ENCODE measurements at regions not wholly inside any gene's neighbourhood (a gene's known extent, or its start where the extent isn't known, plus 50 kb on each side); places are given as distances from the start of the nearest gene placed in this dataset.

DNA sequence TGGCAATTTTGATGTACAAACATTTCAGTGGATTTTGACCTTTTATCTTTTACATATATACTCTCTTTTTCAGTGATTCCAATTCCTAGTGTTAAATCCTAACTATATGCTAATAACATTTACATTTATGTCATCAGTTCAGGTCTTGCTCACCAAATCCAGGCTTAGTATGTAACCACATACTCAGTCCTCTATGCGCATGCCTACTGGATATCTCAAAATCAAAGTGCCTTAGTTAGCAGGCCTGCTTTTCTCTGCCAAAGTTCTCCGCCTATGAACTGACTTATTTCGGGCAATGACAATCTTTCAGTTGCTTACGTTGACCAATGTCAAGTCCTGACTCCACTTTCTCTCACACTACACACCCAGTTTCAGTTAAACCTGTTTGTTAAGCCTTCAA, 478.5 kb upstream of the SLITRK1 start:
- H3K36me3 Mint-ChIP-seq, result no peaks in the 10 kb centered on the region
- H3K27ac ChIP-seq (ENCODE audit: low read depth, low read length), result no peak overlapping the region
- no peak for DNase-seq
- H3K4me1 ChIP-seq (ENCODE audit: insufficient read depth, low read length), result no peaks in the 10 kb centered on the region
- POLR2A ChIA-PET (ENCODE audit: partially characterized antibody), result no interaction called here
- H3K9me3 Mint-ChIP-seq, result peaks cover 0 to 4% (median 0%) of the 10 kb centered on the region in 8 donors
- H3K4me3 Mint-ChIP-seq, result no peak overlapping the region
- intact Hi-C loops (cut with micrococcal nuclease), result no loop called here
- H3K36me3 ChIP-seq (ENCODE audit: insufficient read depth, low read length), result no peaks in the 10 kb centered on the region
- H3K27ac Mint-ChIP-seq, result no peak overlapping the region
- H3K9me3 ChIP-seq (ENCODE audit: control insufficient read depth in 1 of 2, low read length in 2 of 2), result no peaks in the 10 kb centered on the region
- H3K27me3 Mint-ChIP-seq, result no peaks in the 10 kb centered on the region
- H3K4me3 ChIP-seq (ENCODE audit: low read length in 2 of 2), result no peak overlapping the region
- CTCF ChIA-PET (ENCODE audit: partially characterized antibody), result no interaction called here
- H3K27me3 ChIP-seq (ENCODE audit: insufficient read depth, low read length), result no peaks in the 10 kb centered on the region
- H3K4me1 Mint-ChIP-seq, result no peaks in the 10 kb centered on the region

DNA sequence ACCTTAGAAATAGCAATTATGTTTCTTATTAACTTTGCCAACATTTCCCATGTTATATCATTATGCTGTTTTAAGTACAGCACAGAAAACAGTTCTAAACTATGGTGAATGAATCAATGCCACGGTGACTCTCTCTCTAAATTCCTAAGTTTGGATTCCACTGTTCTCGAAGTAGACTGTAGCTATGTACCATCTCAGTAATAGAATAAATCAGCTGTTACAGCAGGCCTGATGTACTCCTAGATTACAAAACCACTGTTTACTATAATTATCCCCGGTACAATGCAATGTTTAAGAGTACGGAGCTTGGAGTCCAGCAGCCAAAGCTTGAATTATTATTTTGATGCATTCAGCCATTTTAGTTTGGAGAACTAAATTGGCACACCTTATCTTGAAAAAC, 476.3 kb upstream of the SLITRK1 start:
- H3K27me3 ChIP-seq (ENCODE audit: insufficient read depth, low read length), result no peaks in the 10 kb centered on the region
- Mint-ChIP-seq H3K27ac (no peak overlapping the region), H3K27me3 (no peaks in the 10 kb centered on the region), H3K4me3 (no peak overlapping the region), H3K36me3 (no peaks in the 10 kb centered on the region), H3K9me3 (no peaks in the 10 kb centered on the region), H3K4me1 (no peaks in the 10 kb centered on the region)
- ChIA-PET CTCF (ENCODE audit: partially characterized antibody) (no interaction called here), POLR2A (ENCODE audit: partially characterized antibody) (no interaction called here)
- no peak for DNase-seq
- H3K27ac ChIP-seq (ENCODE audit: low read depth, low read length), result no peak overlapping the region
- H3K36me3 ChIP-seq (ENCODE audit: insufficient read depth, low read length), result no peaks in the 10 kb centered on the region
- no peak overlapping the region for H3K4me3 ChIP-seq (ENCODE audit: low read length in 2 of 2)
- intact Hi-C loops (cut with micrococcal nuclease), result no loop called here
- no peaks in the 10 kb centered on the region for H3K4me1 ChIP-seq (ENCODE audit: insufficient read depth, low read length)
- no peaks in the 10 kb centered on the region for H3K9me3 ChIP-seq (ENCODE audit: control insufficient read depth in 1 of 2, low read length in 2 of 2)

DNA sequence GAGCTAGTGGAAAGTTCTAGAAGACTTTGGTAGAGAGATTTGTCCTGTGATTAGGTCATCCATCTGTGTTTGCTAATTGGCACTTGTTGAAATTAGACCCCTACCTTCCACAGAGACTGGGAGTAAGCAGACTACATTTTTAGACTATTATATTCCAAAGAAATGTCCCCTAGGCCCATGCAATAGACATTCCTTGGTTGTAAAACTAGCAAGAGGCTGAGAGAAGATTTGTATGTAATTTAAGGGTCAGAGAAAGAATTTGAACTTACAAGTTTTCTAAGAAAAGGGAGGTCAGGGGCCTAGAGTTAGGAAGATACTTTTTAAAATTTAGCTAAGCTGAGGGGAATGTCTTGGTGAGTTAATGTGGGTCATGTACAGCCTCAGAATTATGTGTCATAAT, 470.7 kb upstream of the SLITRK1 start:
- CTCF ChIA-PET (ENCODE audit: partially characterized antibody), result no interaction called here
- Histone ChIP-seq H3K27me3 (ENCODE audit: insufficient read depth, low read length) (no peaks in the 10 kb centered on the region), H3K4me3 (ENCODE audit: low read length in 2 of 2) (no peak overlapping the region), H3K27ac (ENCODE audit: low read depth, low read length) (no peak overlapping the region), H3K36me3 (ENCODE audit: insufficient read depth, low read length) (no peaks in the 10 kb centered on the region), H3K4me1 (ENCODE audit: insufficient read depth, low read length) (no peaks in the 10 kb centered on the region), H3K9me3 (ENCODE audit: control insufficient read depth in 1 of 2, low read length in 2 of 2) (no peaks in the 10 kb centered on the region)
- POLR2A ChIA-PET (ENCODE audit: partially characterized antibody), result no interaction called here
- Mint-ChIP-seq H3K4me1 (no peaks in the 10 kb centered on the region), H3K4me3 (no peak overlapping the region), H3K27me3 (no peaks in the 10 kb centered on the region), H3K9me3 (peaks cover 0 to 2% (median 0%) of the 10 kb centered on the region in 8 donors), H3K36me3 (no peaks in the 10 kb centered on the region), H3K27ac (no peak overlapping the region)
- intact Hi-C loops (cut with micrococcal nuclease), result no loop called here
- DNase-seq, result no peak

DNA sequence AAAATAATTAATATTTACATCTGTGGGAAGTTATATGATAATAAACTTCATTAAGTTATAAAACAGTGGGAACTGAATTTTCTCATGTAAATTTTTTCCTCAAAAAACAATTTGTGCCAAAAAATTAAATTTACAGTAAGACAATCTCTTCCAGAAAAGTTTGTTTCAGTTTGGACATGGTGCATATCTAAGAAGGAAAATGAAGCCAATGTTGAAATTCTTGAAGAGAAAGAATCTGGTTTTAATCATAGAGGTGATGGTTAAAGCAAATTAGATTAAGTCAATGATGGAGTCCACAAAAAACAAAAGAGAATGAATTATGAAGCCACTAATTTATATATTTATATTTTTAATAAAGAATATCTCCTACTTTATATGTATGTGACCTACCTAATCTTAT, 457.2 kb upstream of the SLITRK1 start:
- Histone ChIP-seq H3K4me1 (ENCODE audit: insufficient read depth, low read length) (no peaks in the 10 kb centered on the region), H3K27ac (ENCODE audit: low read depth, low read length) (no peak overlapping the region), H3K27me3 (ENCODE audit: insufficient read depth, low read length) (no peaks in the 10 kb centered on the region), H3K4me3 (ENCODE audit: low read length in 2 of 2) (no peak overlapping the region), H3K36me3 (ENCODE audit: insufficient read depth, low read length) (no peaks in the 10 kb centered on the region), H3K9me3 (ENCODE audit: control insufficient read depth in 1 of 2, low read length in 2 of 2) (no peaks in the 10 kb centered on the region)
- Mint-ChIP-seq H3K9me3 (peaks cover 0 to 4% (median 0%) of the 10 kb centered on the region in 8 donors), H3K36me3 (no peaks in the 10 kb centered on the region), H3K27me3 (no peaks in the 10 kb centered on the region), H3K4me1 (no peaks in the 10 kb centered on the region), H3K4me3 (no peak overlapping the region), H3K27ac (no peak overlapping the region)
- DNase-seq, result no peak
- ChIA-PET CTCF (ENCODE audit: partially characterized antibody) (no interaction called here), POLR2A (ENCODE audit: partially characterized antibody) (no interaction called here)
- intact Hi-C loops (cut with micrococcal nuclease), result no loop called here

DNA sequence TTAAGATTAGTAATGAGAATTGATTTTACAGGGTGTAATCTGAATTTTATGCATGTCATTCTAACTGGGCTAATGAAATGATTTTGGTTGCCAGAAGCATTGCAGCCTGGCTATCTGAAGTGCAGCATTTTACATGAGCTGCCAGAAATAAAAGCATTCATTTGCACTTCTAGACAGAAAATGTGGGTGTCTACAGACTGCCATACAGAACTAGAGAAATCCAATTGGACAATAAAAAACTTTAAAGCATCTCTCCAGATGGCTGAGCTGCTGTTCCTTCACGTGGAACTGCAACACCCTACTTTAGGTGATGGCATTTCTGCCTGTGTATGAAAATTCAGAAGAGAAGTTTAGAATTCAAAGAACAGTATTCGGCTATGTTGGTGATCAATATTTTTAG, 450.1 kb upstream of the SLITRK1 start:
- Mint-ChIP-seq H3K9me3 (no peaks in the 10 kb centered on the region), H3K27me3 (no peaks in the 10 kb centered on the region), H3K27ac (no peak overlapping the region), H3K4me1 (no peaks in the 10 kb centered on the region), H3K4me3 (no peak overlapping the region), H3K36me3 (no peaks in the 10 kb centered on the region)
- H3K4me1 ChIP-seq (ENCODE audit: insufficient read depth, low read length), result no peaks in the 10 kb centered on the region
- no peaks in the 10 kb centered on the region for H3K27me3 ChIP-seq (ENCODE audit: insufficient read depth, low read length)
- intact Hi-C loops (cut with micrococcal nuclease), result no loop called here
- ChIA-PET POLR2A (ENCODE audit: partially characterized antibody) (no interaction called here), CTCF (ENCODE audit: partially characterized antibody) (no interaction called here)
- H3K27ac ChIP-seq (ENCODE audit: low read depth, low read length), result no peak overlapping the region
- no peaks in the 10 kb centered on the region for H3K36me3 ChIP-seq (ENCODE audit: insufficient read depth, low read length)
- no peaks in the 10 kb centered on the region for H3K9me3 ChIP-seq (ENCODE audit: control insufficient read depth in 1 of 2, low read length in 2 of 2)
- no peak for DNase-seq
- no peak overlapping the region for H3K4me3 ChIP-seq (ENCODE audit: low read length in 2 of 2)

DNA sequence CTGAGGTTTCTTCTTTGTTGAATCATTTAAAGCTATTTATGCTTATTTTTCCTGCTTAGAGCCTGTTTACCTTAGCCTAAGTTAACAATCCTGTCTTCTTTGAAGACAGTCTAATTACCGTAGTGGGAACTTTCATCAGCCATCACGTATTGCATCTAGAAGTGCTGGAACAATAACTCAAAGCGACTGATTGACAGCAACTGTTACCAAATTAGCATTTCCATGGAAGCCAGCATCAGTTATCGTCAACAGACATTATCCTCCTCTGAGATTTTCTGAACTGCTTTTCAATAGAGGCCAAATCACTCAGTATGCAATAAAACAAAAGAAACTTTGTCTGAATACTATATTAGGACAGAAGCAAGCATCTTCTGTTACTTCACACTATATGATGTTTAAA, 433.3 kb upstream of the SLITRK1 start:
- no peak overlapping the region for H3K4me3 ChIP-seq (ENCODE audit: low read length in 2 of 2)
- intact Hi-C loops (cut with micrococcal nuclease), result no loop called here
- H3K4me1 ChIP-seq (ENCODE audit: insufficient read depth, low read length), result no peaks in the 10 kb centered on the region

DNA sequence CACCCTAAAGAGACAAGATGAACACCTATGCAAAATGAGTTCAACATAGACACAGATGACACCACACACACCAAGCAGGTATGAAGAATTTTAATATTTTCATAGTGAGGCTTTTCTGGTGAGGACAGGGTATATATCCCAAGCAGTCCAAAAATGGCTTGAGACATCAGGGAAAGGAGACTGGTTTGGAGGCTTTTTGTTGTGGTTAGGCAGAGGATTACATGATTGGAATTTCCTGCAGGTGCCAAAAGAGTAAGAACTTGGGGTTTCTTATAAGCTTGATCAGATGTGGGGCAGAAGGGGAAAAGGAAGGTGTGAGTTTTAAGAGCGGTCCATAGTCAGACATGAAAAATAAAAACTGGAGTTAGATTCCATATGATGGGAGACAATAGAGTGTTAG, 420.8 kb upstream of the SLITRK1 start:
- no peaks in the 10 kb centered on the region for H3K4me1 Mint-ChIP-seq
- Histone ChIP-seq H3K4me1 (ENCODE audit: insufficient read depth, low read length) (no peaks in the 10 kb centered on the region), H3K4me3 (ENCODE audit: low read length in 2 of 2) (no peak overlapping the region), H3K9me3 (ENCODE audit: control insufficient read depth in 1 of 2, low read length in 2 of 2) (no peaks in the 10 kb centered on the region), H3K27me3 (ENCODE audit: insufficient read depth, low read length) (no peaks in the 10 kb centered on the region), H3K27ac (ENCODE audit: low read depth, low read length) (no peak overlapping the region), H3K36me3 (ENCODE audit: insufficient read depth, low read length) (no peaks in the 10 kb centered on the region)
- intact Hi-C loops (cut with micrococcal nuclease), result no loop called here
- H3K9me3 Mint-ChIP-seq, result peaks cover 0 to 2% (median 0%) of the 10 kb centered on the region in 8 donors
- H3K36me3 Mint-ChIP-seq, result no peaks in the 10 kb centered on the region
- POLR2A ChIA-PET (ENCODE audit: partially characterized antibody), result no interaction called here
- H3K4me3 Mint-ChIP-seq, result no peak overlapping the region
- H3K27ac Mint-ChIP-seq, result no peak overlapping the region
- no peaks in the 10 kb centered on the region for H3K27me3 Mint-ChIP-seq
- no peak for DNase-seq
- CTCF ChIA-PET (ENCODE audit: partially characterized antibody), result interaction anchor here (0.9 kb wide), 1 partner anchor 8 kb away, joined by 3 read pairs; no protein-coding TSS in a partner anchor

More for the DNA sequence above, 433.3 kb upstream of the SLITRK1 start:
- no peak overlapping the region for H3K27ac Mint-ChIP-seq
- no peaks in the 10 kb centered on the region for H3K27me3 ChIP-seq (ENCODE audit: insufficient read depth, low read length)
- POLR2A ChIA-PET (ENCODE audit: partially characterized antibody), result no interaction called here
- H3K9me3 ChIP-seq (ENCODE audit: control insufficient read depth in 1 of 2, low read length in 2 of 2), result no peaks in the 10 kb centered on the region
- CTCF ChIA-PET (ENCODE audit: partially characterized antibody), result no interaction called here
- no peaks in the 10 kb centered on the region for H3K27me3 Mint-ChIP-seq
- H3K4me3 Mint-ChIP-seq, result no peak overlapping the region
- H3K36me3 Mint-ChIP-seq, result no peaks in the 10 kb centered on the region
- H3K27ac ChIP-seq (ENCODE audit: low read depth, low read length), result no peak overlapping the region
- no peaks in the 10 kb centered on the region for H3K4me1 Mint-ChIP-seq
- peaks cover 0 to 2% (median 0%) of the 10 kb centered on the region in 8 donors for H3K9me3 Mint-ChIP-seq
- DNase-seq, result no peak
- H3K36me3 ChIP-seq (ENCODE audit: insufficient read depth, low read length), result no peaks in the 10 kb centered on the region

DNA sequence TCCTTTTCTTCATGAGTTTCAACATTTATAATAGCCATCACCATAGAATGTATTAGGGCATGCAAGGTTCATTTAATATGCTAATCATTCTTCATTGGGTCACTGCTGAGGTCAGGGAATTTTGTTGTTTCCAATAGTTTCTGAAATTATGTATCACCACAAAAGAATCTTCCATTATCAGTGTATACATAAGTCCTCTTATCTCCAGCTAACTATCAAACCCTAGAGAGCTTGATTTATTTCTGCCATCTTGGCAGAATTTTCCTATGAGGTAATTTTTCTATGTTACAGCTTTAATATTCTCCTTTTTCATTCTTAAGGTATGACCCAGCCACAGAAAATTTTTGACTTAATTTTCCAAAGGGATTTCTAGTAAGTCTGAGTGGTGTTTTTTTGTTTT, 415.0 kb upstream of the SLITRK1 start:
- no peaks in the 10 kb centered on the region for H3K4me1 Mint-ChIP-seq
- no peak for DNase-seq
- no peak overlapping the region for H3K4me3 Mint-ChIP-seq
- POLR2A ChIA-PET (ENCODE audit: partially characterized antibody), result no interaction called here
- CTCF ChIA-PET (ENCODE audit: partially characterized antibody), result no interaction called here
- H3K27ac ChIP-seq (ENCODE audit: low read depth, low read length), result no peak overlapping the region
- no peaks in the 10 kb centered on the region for H3K4me1 ChIP-seq (ENCODE audit: insufficient read depth, low read length)
- peaks cover 0 to 2% (median 0%) of the 10 kb centered on the region in 8 donors for H3K9me3 Mint-ChIP-seq
- H3K9me3 ChIP-seq (ENCODE audit: control insufficient read depth in 1 of 2, low read length in 2 of 2), result no peaks in the 10 kb centered on the region
- H3K27me3 Mint-ChIP-seq, result no peaks in the 10 kb centered on the region
- H3K27me3 ChIP-seq (ENCODE audit: insufficient read depth, low read length), result no peaks in the 10 kb centered on the region
- H3K36me3 Mint-ChIP-seq, result no peaks in the 10 kb centered on the region
- intact Hi-C loops (cut with micrococcal nuclease), result no loop called here
- no peak overlapping the region for H3K4me3 ChIP-seq (ENCODE audit: low read length in 2 of 2)
- no peak overlapping the region for H3K27ac Mint-ChIP-seq
- H3K36me3 ChIP-seq (ENCODE audit: insufficient read depth, low read length), result no peaks in the 10 kb centered on the region
